Renal pelvis (tissue), 1 donor: ENCODE measurements at regions not wholly inside any gene's neighbourhood (a gene's known extent, or its start where the extent isn't known, plus 50 kb on each side); places are given as distances from the start of the nearest gene placed in this dataset.
"Not testable (repeated sequence)": the region's sequence is repeated elsewhere in the genome, so short reads cannot be mapped to it uniquely, and the experiment has no call there.

ENCODE experiments used
- DNase-seq: peaks from one replicate; pipeline ENCODE4 v3.0.0-alpha.2; 2013

- DNase-seq, result no peak
Measured at GRCh38 chr6:6978731-6979130, 129.0 kb upstream of the RREB1 start.

- DNase-seq, result no peak
Measured at GRCh38 chr6:6980999-6981597, 126.7 kb upstream of the RREB1 start.

- DNase-seq, result no peak
Measured at GRCh38 chr6:6981681-6982322, 126.0 kb upstream of the RREB1 start.

GRCh38 chr6:6982663-6983062, 125.1 kb upstream of the RREB1 start:
- no peak for DNase-seq

- no peak for DNase-seq
Measured at GRCh38 chr6:6984585-6985366, 123.0 kb upstream of the RREB1 start.

- no peak for DNase-seq
Measured at GRCh38 chr6:6986344-6986743, 121.4 kb upstream of the RREB1 start.

GRCh38 chr6:6987749-6988148, 120.0 kb upstream of the RREB1 start:
- no peak for DNase-seq

- DNase-seq, result not testable (repeated sequence)
Measured at GRCh38 chr6:6990059-6990458, 117.7 kb upstream of the RREB1 start.

- no peak for DNase-seq
Measured at GRCh38 chr6:6993503-6994237, 114.1 kb upstream of the RREB1 start.

- no peak for DNase-seq
Measured at GRCh38 chr6:6994796-6995195, 113.0 kb upstream of the RREB1 start.

GRCh38 chr6:6995328-6995727, 112.4 kb upstream of the RREB1 start:
- DNase-seq, result no peak

GRCh38 chr6:6996124-6996523, 111.6 kb upstream of the RREB1 start:
- no peak for DNase-seq

GRCh38 chr6:6997263-6998193, 110.2 kb upstream of the RREB1 start:
- DNase-seq, result no peak

- no peak for DNase-seq
Measured at GRCh38 chr6:6998194-6998569, 109.6 kb upstream of the RREB1 start.

- DNase-seq, result no peak
Measured at GRCh38 chr6:7000825-7001777, 106.7 kb upstream of the RREB1 start.

- DNase-seq, result no peak
Measured at GRCh38 chr6:7003041-7003440, 104.7 kb upstream of the RREB1 start.

GRCh38 chr6:7004581-7005297, 103.0 kb upstream of the RREB1 start:
- no peak for DNase-seq

GRCh38 chr6:7006515-7007191, 101.1 kb upstream of the RREB1 start:
- DNase-seq, result no peak

GRCh38 chr6:7008451-7008988, 99.2 kb upstream of the RREB1 start:
- no peak for DNase-seq
